ENCODE measurements at regions not wholly inside any gene's neighbourhood (a gene's known extent, or its start where the extent isn't known, plus 50 kb on each side); places are given as distances from the start of the nearest gene placed in this dataset.

DNA sequence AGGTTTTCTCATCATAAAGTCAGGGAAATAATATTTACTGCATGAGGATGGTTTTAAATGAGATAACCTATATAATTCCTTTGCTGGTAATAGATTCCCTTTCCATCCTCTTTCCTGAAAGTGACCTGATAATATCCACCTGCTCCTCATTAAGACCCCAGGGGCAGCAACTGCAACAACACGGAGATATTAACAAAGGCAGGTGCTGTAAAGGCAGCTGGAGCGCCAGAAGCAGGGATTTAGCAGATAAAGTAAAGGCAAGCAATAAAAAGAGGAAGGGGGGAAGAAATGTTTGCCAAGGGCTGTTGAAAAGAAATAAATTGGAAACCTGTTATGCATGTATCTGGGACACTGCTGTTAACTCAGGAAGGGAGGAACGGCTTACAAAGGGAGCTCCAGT, 472.6 kb upstream of the KLHL29 start:
- TF ChIP-seq, protein P1, sequence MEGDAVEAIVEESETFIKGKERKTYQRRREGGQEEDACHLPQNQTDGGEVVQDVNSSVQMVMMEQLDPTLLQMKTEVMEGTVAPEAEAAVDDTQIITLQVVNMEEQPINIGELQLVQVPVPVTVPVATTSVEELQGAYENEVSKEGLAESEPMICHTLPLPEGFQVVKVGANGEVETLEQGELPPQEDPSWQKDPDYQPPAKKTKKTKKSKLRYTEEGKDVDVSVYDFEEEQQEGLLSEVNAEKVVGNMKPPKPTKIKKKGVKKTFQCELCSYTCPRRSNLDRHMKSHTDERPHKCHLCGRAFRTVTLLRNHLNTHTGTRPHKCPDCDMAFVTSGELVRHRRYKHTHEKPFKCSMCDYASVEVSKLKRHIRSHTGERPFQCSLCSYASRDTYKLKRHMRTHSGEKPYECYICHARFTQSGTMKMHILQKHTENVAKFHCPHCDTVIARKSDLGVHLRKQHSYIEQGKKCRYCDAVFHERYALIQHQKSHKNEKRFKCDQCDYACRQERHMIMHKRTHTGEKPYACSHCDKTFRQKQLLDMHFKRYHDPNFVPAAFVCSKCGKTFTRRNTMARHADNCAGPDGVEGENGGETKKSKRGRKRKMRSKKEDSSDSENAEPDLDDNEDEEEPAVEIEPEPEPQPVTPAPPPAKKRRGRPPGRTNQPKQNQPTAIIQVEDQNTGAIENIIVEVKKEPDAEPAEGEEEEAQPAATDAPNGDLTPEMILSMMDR (IDR thresholded peaks at IDR 0.05), result no peak
- TF ChIP-seq EZH2 (IDR thresholded peaks at IDR 0.05) (no peak), EZH2phosphoT487 (IDR thresholded peaks at IDR 0.05) (no peak)
